HUES48 (cell line): ENCODE measurements at regions not wholly inside any gene's neighbourhood (a gene's known extent, or its start where the extent isn't known, plus 50 kb on each side); places are given as distances from the start of the nearest gene placed in this dataset.

Experiments
- H3K27ac ChIP-seq: one replicate; pipeline ENCODE4 v1.7.0; 2013; ENCODE audit warnings: low read depth, low read length, inconsistent platforms
- H3K27me3 ChIP-seq: 2 replicates; pipeline ENCODE4 v1.6.1; 2013; ENCODE audit warnings: mild to moderate bottlenecking, low read length; ENCODE audit not compliant: control insufficient read depth, insufficient read depth
- H3K36me3 ChIP-seq: 2 replicates; pipeline ENCODE4 v1.6.1; 2013; ENCODE audit warnings: low read length; ENCODE audit not compliant: control insufficient read depth, insufficient read depth
- H3K4me1 ChIP-seq: 2 replicates; pipeline ENCODE4 v1.6.1; 2013; ENCODE audit warnings: mild to moderate bottlenecking, low read length; ENCODE audit not compliant: control insufficient read depth, insufficient read depth
- H3K4me3 ChIP-seq: 2 replicates; pipeline ENCODE4 v1.5.1; 2013; ENCODE audit warnings: mild to moderate bottlenecking, low read depth, low read length
- H3K9ac ChIP-seq: 2 replicates; pipeline ENCODE4 v1.6.1; 2013; ENCODE audit warnings: mild to moderate bottlenecking, low read depth, low read length, moderate library complexity
- H3K9me3 ChIP-seq: 2 replicates; pipeline ENCODE4 v1.6.1; 2013; ENCODE audit warnings: low read length; ENCODE audit not compliant: control insufficient read depth, insufficient read depth

DNA sequence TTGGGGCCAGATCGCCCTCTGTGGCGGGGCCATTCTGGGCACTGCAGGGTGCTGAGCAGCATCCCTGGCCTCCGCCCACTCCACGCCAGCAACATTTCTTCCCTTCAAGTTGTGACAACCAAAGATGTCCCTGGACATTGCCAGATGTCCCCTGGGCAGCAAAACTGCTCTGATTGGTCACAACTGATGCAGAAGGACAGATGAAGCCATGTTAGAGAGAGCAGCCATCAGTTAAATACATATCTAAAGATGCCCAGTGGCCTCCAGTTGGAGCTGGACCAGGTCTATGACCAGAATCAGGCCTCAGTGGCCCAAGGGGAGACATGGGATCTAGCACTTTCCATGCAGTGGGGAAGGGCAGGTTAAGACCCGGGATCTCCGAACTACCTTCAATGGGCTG lies 125.7 kb downstream of the PTPRS start:
- H3K4me1 ChIP-seq: no peaks in the 10 kb centered on the region
- H3K9ac ChIP-seq: no peak overlapping the region
- H3K9me3 ChIP-seq: no peaks in the 10 kb centered on the region
- H3K4me3 ChIP-seq: no peak overlapping the region
- H3K27ac ChIP-seq: no peak overlapping the region
- H3K36me3 ChIP-seq: peaks cover 96% of the 10 kb centered on the region
- no peaks in the 10 kb centered on the region for H3K27me3 ChIP-seq

DNA sequence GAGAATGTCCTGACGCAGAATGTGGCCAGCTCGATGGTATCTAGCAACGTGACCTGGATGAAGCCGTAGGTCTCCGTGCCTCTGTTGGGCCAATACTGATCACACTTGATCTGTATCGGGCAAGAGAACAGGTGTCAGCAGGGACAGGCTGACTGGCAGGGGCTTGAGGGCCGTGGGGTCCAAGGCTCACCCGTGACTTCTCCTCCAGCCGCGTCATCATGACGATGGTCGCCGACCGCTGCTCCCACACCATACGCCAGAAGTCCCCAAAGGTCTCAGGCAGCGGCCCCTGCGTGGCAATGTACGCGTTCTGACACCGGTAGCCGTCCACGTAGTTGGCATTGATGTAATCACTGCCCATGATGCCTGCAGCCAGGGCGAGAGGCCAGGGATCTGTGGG lies 126.2 kb downstream of the PTPRS start:
- Histone ChIP-seq H3K4me1 (no peaks in the 10 kb centered on the region), H3K9ac (no peak overlapping the region), H3K9me3 (no peaks in the 10 kb centered on the region), H3K27me3 (no peaks in the 10 kb centered on the region), H3K4me3 (no peak overlapping the region), H3K27ac (no peak overlapping the region), H3K36me3 (peaks cover 96% of the 10 kb centered on the region)

DNA sequence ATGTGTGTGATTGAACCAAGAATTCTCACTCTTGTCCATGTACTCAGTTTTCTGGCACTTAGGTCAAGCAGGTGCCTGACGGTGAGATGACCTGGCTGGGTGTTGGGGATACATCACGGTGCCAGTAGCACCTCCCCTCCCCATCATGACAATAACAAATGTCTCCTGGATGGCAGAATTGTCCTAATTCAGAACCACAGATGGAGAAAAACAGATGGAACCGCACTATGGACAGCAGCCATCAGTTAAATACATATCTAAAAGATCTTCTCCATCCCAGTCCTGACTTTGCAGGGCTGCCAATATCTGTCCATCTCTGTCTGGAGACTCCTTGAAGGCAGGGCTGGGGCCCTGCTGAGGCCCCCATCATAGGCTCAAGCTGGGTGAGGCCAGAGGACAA lies 126.9 kb downstream of the PTPRS start:
- Histone ChIP-seq H3K4me1 (no peaks in the 10 kb centered on the region), H3K9ac (no peak overlapping the region), H3K36me3 (peaks cover 96% of the 10 kb centered on the region), H3K27me3 (no peaks in the 10 kb centered on the region), H3K27ac (no peak overlapping the region), H3K4me3 (no peak overlapping the region), H3K9me3 (no peaks in the 10 kb centered on the region)

DNA sequence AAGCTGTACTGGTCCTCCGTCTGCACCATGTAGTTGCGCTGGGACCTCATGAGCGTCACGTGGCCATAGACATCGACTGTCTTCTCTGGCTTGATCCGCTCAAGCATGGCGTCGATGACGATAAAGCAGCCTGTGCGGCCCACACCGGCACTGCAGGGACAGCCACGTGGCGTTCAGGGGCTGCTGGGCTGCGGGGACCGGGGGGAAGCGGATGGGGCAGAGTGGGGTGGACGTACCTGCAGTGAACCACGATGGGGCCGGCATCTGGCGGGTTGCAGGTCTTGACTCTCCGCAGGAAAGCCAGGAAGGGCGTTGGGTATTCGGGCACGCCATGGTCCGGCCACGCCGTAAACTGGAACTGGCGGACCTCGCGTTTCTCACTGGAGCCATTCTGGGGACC lies 128.5 kb downstream of the PTPRS start:
- Histone ChIP-seq H3K4me1 (no peaks in the 10 kb centered on the region), H3K36me3 (peaks cover 95% of the 10 kb centered on the region), H3K9me3 (no peaks in the 10 kb centered on the region), H3K4me3 (no peak overlapping the region), H3K27me3 (no peaks in the 10 kb centered on the region), H3K9ac (no peak overlapping the region), H3K27ac (no peak overlapping the region)

DNA sequence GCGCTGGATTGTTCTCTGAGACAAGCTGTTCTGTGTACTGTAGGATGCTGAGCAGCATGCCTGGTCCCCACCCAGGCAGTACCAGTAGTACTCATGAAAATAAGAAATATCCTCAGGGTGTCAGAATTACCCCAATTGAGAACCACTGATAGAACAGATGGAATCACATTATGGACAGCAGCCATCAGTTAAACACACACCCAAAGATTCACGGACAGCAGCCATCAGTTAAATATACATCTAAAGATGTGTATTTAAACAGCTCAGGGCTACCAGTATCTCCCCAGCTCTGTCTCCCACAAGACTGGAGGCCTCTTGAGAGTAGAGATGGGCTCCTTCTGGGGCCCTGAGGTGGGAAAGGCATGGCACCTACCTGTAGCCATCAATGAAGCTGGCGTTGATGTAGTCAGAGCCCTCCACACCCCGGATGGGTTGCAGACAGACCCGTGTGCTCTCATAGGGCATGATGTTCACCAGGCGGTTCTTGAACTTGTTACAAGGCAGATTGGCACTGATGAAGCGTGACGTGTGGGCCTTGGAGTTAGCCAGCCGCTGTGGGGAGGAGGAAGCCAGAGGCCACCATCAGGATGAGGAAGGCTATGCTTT lies 129.3 kb downstream of the PTPRS start:
- no peak overlapping the region for H3K27ac ChIP-seq
- H3K9ac ChIP-seq: no peak overlapping the region
- H3K36me3 ChIP-seq: peaks cover 92% of the 10 kb centered on the region
- H3K4me3 ChIP-seq: no peak overlapping the region
- no peaks in the 10 kb centered on the region for H3K27me3 ChIP-seq
- no peaks in the 10 kb centered on the region for H3K4me1 ChIP-seq
- H3K9me3 ChIP-seq: no peaks in the 10 kb centered on the region

DNA sequence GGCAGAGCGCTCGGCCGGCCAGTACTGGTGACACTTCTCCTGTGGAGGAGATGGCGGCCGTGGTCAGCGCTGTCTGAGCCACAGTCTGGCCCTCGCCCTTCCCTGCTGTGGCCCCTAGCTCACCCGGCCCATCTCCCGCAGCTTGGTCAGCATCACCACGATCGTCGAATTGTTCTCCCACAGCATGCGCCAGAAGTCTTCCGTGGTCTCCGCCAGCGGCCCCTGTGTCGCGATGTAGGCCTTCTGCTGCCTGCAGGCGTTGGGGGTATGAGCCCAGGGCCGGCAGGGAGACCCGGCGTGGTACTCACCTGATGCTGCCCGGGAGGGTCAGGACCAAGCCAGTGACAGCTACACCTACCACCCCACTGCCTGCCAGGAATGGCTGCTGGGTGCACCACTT lies 130.1 kb downstream of the PTPRS start:
- Histone ChIP-seq H3K9ac (no peak overlapping the region), H3K4me1 (no peaks in the 10 kb centered on the region), H3K9me3 (no peaks in the 10 kb centered on the region), H3K27me3 (no peaks in the 10 kb centered on the region), H3K36me3 (peaks cover 89% of the 10 kb centered on the region), H3K4me3 (no peak overlapping the region), H3K27ac (no peak overlapping the region)

DNA sequence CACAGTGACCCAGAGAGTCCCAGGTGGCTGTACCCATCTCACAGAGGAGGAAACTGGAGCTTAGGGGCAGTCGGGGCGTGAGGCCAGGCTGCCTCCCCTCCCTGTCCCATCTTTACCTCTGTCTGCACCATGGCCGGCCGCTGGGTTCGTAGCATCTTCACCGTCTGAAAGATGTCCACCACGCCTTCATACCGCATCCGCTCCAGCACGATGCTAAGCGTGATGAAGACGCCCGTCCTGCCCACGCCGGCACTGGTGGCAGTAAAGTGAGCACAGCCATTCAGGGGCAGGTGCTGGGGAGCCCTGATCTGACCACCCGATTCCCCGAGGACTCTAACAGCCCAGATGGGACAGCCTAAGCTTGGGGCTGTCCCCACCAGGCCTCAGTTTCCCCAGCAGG lies 132.8 kb downstream of the PTPRS start:
- H3K36me3 ChIP-seq: peaks cover 69% of the 10 kb centered on the region
- H3K4me1 ChIP-seq: no peaks in the 10 kb centered on the region

DNA sequence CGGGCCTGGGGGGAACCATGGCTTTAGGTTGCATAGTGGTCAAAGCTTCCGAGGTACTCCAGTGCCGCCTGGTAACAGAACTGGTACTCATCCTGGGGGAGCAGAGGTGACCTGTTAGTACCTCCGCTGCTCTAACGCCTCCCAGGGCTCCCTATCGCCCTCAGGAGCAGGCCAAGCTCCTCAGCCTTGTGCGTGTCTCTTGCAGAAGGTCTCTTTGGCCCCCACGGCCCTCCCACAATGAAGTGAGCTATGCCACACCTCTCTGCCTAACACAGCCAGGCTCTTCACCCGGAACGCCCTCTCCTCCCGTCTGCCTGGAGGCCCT lies 133.9 kb downstream of the PTPRS start:
- H3K36me3 ChIP-seq: peaks cover 60% of the 10 kb centered on the region
- no peaks in the 10 kb centered on the region for H3K4me1 ChIP-seq
- no peak overlapping the region for H3K9ac ChIP-seq
- H3K9me3 ChIP-seq: no peaks in the 10 kb centered on the region
- H3K27ac ChIP-seq: no peak overlapping the region
- H3K4me3 ChIP-seq: no peak overlapping the region
- no peaks in the 10 kb centered on the region for H3K27me3 ChIP-seq

More for the DNA sequence above, 132.8 kb downstream of the PTPRS start:
- no peak overlapping the region for H3K27ac ChIP-seq
- no peak overlapping the region for H3K9ac ChIP-seq
- H3K9me3 ChIP-seq: no peaks in the 10 kb centered on the region
- H3K27me3 ChIP-seq: no peaks in the 10 kb centered on the region
- H3K4me3 ChIP-seq: no peak overlapping the region

DNA sequence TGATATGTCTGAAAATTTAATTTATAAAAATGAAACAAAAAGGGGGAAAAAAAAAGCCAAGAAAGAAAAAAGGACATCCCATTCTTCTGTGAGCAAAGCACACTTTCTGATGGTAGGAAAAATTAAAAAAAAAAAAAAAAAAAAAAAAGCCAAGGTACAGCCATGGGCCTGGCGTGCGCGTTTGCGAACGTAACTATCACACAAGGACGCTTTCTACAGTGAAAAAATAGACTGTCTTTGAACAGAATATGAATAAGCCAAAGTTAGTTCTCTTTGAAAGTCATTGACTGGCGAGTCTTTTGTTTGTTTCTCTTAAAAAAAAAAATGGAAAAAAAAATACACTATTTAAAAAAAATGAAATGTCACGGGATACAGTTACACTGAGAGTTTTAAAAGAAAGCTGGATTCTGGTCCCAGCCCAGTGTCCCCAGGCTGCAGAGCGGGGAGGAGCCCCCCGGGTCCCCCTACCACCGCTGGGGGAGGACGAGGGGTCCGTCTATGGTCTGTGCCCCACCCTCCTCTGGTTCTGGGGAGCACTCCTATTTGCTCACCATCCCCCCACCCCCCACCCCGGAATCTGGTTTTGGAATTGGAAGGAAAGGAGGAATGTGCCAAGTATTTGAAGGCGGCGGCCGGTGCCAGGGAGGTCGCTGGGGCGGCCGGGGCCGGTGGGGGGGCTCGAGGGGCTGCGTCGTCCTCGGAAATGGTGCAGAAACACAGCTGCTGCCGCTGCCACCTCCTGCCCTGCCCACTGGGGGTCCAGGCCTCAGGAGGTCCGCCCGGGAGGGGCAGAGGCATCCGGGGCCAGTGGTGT lies 134.5 kb downstream of the PTPRS start:
- H3K9ac ChIP-seq: no peak overlapping the region
- no peak overlapping the region for H3K4me3 ChIP-seq
- H3K9me3 ChIP-seq: no peaks in the 10 kb centered on the region
- H3K4me1 ChIP-seq: no peaks in the 10 kb centered on the region
- H3K36me3 ChIP-seq: peaks cover 54% of the 10 kb centered on the region
- H3K27ac ChIP-seq: no peak overlapping the region
- no peaks in the 10 kb centered on the region for H3K27me3 ChIP-seq

DNA sequence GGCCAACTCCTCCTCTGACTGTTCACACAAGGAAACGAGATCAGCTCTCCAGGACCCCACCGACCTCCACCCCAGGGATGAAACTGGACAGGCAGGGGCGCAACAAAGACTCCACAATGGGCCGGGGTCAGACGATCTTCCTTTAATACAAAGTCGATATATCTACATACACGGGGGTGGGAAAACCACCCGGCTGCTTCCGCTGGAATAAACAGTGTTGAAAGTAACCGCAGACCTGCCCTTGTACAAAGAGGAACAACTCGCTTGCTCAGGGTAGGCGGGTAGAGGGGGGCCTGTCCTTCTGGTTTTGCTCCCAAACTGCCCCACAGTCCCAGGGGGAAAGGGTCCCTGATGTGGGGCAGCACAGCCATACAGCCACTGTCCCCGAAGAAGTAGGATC lies 135.2 kb downstream of the PTPRS start:
- Histone ChIP-seq H3K4me3 (no peak overlapping the region), H3K4me1 (no peaks in the 10 kb centered on the region), H3K27ac (no peak overlapping the region), H3K9me3 (no peaks in the 10 kb centered on the region), H3K27me3 (no peaks in the 10 kb centered on the region), H3K9ac (no peak overlapping the region), H3K36me3 (peaks cover 46% of the 10 kb centered on the region)

DNA sequence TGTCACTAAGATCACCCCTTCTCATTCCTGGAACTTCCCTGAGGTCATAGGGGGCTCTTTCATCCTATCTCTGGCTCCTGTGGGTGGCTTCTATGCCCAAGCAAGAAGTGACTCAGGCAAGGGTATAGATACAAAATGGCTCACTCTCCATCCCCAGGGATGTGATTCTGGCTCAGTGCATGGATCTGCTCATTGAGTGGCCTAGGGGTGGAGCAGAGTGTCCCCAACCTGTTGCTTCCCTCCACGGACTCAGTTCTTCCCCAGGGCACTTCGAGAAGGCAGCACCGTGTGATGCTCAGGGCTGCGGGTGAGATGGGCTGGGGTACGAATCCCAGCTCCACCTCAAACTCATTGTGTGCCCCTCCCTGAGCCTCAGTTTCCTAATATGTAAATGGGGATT lies 136.4 kb downstream of the PTPRS start:
- H3K4me1 ChIP-seq: no peaks in the 10 kb centered on the region
- no peak overlapping the region for H3K27ac ChIP-seq
- H3K27me3 ChIP-seq: no peaks in the 10 kb centered on the region
- no peaks in the 10 kb centered on the region for H3K9me3 ChIP-seq
- H3K9ac ChIP-seq: no peak overlapping the region
- H3K36me3 ChIP-seq: peaks cover 35% of the 10 kb centered on the region
- H3K4me3 ChIP-seq: no peak overlapping the region
